Neutrophil (primary cell): ENCODE measurements at regions not wholly inside any gene's neighbourhood (a gene's known extent, or its start where the extent isn't known, plus 50 kb on each side); places are given as distances from the start of the nearest gene placed in this dataset.

Experiments used
- H3K27ac ChIP-seq: fragments of 200-600 bp; sonication (generic); 2 replicates; pipeline ENCODE4 v1.5.1; 2016; ENCODE audit warnings: mild to moderate bottlenecking, moderate library complexity
- H3K27me3 ChIP-seq: fragments of 200-600 bp; sonication (generic); 2 replicates; pipeline ENCODE4 v1.6.0; 2016; ENCODE audit warnings: mild to moderate bottlenecking
- H3K36me3 ChIP-seq: fragments of 200-600 bp; sonication (generic); 2 replicates; pipeline ENCODE4 v1.5.1; 2017
- H3K4me1 ChIP-seq, 2 experiments: fragments of 200-600 bp in 1 of 2; sonication (generic) in 1 of 2; 1 replicate in 1 of 2; 2 replicates in 1 of 2; pipeline versions ENCODE4 v1.5.1 to v1.6.1; 2013 to 2016; ENCODE audit warnings: low read depth in 1 of 2, low read length in 1 of 2, mild to moderate bottlenecking in 1 of 2, moderate library complexity in 1 of 2; ENCODE audit not compliant: control insufficient read depth in 1 of 2, insufficient read depth in 1 of 2
- H3K4me3 ChIP-seq, 2 experiments: fragments of 200-600 bp in 1 of 2; sonication (generic) in 1 of 2; 1 replicate in 1 of 2; 2 replicates in 1 of 2; pipeline ENCODE4 v1.5.1; 2013 to 2016; ENCODE audit warnings: low read depth in 1 of 2, low read length in 1 of 2, mild to moderate bottlenecking in 1 of 2, moderate library complexity in 1 of 2
- H3K9me3 ChIP-seq: fragments of 200-600 bp; sonication (generic); 2 replicates; pipeline ENCODE4 v1.5.1; 2016
- TF ChIP-seq, protein P1 (sequence below): fragments of 200-600 bp; sonication (generic); IDR thresholded peaks from 2 replicates; pipeline ENCODE4 v1.5.1; 2016; ENCODE audit warnings: antibody characterized with exemption

DNA sequence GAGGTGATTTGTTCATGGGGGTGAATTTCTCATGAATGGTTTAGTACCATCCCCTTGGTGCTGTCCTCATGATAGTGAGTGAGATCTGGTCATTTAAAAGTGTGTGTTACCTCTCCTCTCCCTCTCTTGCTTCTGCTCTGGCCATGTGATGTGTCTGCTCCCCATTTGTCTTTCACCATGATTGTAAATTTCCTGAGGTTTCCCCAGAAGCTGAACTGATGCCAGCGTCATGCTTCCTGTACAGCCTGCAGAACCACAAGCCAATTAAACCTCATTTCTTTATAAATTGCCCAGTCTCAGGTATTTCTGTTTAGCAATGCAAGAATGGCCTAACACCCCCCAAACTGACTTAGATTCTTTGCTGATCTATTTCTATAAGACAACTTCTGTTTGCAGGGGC lies 249.4 kb upstream of the B3GALT2 start:
- Histone ChIP-seq H3K4me1 (no peaks in the 10 kb centered on the region), H3K9me3 (no peaks in the 10 kb centered on the region), H3K36me3 (no peaks in the 10 kb centered on the region), H3K27ac (no peak overlapping the region), H3K27me3 (no peaks in the 10 kb centered on the region), H3K4me3 (no peak overlapping the region)
- TF ChIP-seq, protein P1, sequence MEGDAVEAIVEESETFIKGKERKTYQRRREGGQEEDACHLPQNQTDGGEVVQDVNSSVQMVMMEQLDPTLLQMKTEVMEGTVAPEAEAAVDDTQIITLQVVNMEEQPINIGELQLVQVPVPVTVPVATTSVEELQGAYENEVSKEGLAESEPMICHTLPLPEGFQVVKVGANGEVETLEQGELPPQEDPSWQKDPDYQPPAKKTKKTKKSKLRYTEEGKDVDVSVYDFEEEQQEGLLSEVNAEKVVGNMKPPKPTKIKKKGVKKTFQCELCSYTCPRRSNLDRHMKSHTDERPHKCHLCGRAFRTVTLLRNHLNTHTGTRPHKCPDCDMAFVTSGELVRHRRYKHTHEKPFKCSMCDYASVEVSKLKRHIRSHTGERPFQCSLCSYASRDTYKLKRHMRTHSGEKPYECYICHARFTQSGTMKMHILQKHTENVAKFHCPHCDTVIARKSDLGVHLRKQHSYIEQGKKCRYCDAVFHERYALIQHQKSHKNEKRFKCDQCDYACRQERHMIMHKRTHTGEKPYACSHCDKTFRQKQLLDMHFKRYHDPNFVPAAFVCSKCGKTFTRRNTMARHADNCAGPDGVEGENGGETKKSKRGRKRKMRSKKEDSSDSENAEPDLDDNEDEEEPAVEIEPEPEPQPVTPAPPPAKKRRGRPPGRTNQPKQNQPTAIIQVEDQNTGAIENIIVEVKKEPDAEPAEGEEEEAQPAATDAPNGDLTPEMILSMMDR, result no peak

DNA sequence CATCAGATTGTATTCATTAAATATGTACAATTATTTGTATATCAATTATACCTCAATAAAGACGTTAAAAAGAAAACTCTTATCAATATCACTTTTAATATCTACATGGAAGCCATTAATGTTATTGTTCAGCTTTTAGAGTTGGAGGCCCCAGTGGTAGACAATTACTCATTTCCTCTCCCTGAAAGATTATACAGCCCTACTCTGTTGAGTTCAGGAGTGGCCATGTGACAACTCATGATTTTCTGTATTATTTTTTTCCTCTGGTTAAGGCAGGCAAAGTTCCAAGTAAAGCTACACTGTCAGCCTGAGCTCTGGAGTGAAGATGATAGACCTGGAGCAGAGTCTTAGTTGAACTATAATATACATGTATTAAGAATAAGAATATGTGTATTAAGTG lies 247.9 kb upstream of the B3GALT2 start:
- no peaks in the 10 kb centered on the region for H3K36me3 ChIP-seq
- no peak overlapping the region for H3K27ac ChIP-seq
- TF ChIP-seq, protein P1, result no peak
- H3K9me3 ChIP-seq, result no peaks in the 10 kb centered on the region
- no peaks in the 10 kb centered on the region for H3K27me3 ChIP-seq
- no peak overlapping the region for H3K4me3 ChIP-seq
- H3K4me1 ChIP-seq, result no peaks in the 10 kb centered on the region

GRCh38 chr1:193433599-193433998 lies 247.2 kb upstream of the B3GALT2 start:
- TF ChIP-seq, protein P1, result no peak

GRCh38 chr1:193432979-193433587 lies 246.7 kb upstream of the B3GALT2 start:
- H3K4me1 ChIP-seq, result no peaks in the 10 kb centered on the region
- H3K27ac ChIP-seq, result no peak overlapping the region
- no peaks in the 10 kb centered on the region for H3K36me3 ChIP-seq
- no peaks in the 10 kb centered on the region for H3K9me3 ChIP-seq
- no peaks in the 10 kb centered on the region for H3K27me3 ChIP-seq
- H3K4me3 ChIP-seq, result no peak overlapping the region
- TF ChIP-seq, protein P1, result no peak

More at GRCh38 chr1:193433599-193433998, 247.2 kb upstream of the B3GALT2 start:
- Histone ChIP-seq H3K4me1 (no peaks in the 10 kb centered on the region), H3K36me3 (no peaks in the 10 kb centered on the region), H3K9me3 (no peaks in the 10 kb centered on the region), H3K4me3 (no peak overlapping the region), H3K27ac (no peak overlapping the region), H3K27me3 (no peaks in the 10 kb centered on the region)

- no peaks in the 10 kb centered on the region for H3K36me3 ChIP-seq
- H3K4me3 ChIP-seq, result no peak overlapping the region
- TF ChIP-seq, protein P1, result no peak
- no peak overlapping the region for H3K27ac ChIP-seq
- H3K4me1 ChIP-seq, result no peaks in the 10 kb centered on the region
- no peaks in the 10 kb centered on the region for H3K9me3 ChIP-seq
- no peaks in the 10 kb centered on the region for H3K27me3 ChIP-seq
Observed at GRCh38 chr1:193431265-193431977, 245.0 kb upstream of the B3GALT2 start.
